Nephron progenitor cell (in vitro differentiated cells): ENCODE measurements at regions not wholly inside any gene's neighbourhood (a gene's known extent, or its start where the extent isn't known, plus 50 kb on each side); places are given as distances from the start of the nearest gene placed in this dataset.

Source experiments
- DNase-seq: peaks from one replicate; pipeline ENCODE4 v3.0.0; 2021
- H3K27ac Mint-ChIP-seq: 2 replicates; pipeline ENCODE4 v1.8.0; 2021; ENCODE audit warnings: mild to moderate bottlenecking, moderate library complexity, mixed read lengths
- H3K27me3 Mint-ChIP-seq: 2 replicates; pipeline ENCODE4 v1.8.0; 2021; ENCODE audit warnings: mild to moderate bottlenecking, low read depth, mixed read lengths; ENCODE audit not compliant: poor library complexity
- H3K36me3 Mint-ChIP-seq: 2 replicates; pipeline ENCODE4 v1.8.0; 2021; ENCODE audit warnings: low read depth, mixed read lengths
- H3K4me1 Mint-ChIP-seq: 2 replicates; pipeline ENCODE4 v1.8.0; 2021; ENCODE audit warnings: mixed read lengths
- H3K4me3 Mint-ChIP-seq: 2 replicates; pipeline ENCODE4 v1.8.0; 2021; ENCODE audit warnings: mild to moderate bottlenecking, moderate library complexity, mixed read lengths
- H3K9me3 Mint-ChIP-seq: 2 replicates; pipeline ENCODE4 v1.8.0; 2021; ENCODE audit warnings: mild to moderate bottlenecking, moderate library complexity, mixed read lengths
- TF ChIP-seq, protein P1 (sequence below): fragments of 200-600 bp; sonication (generic); IDR thresholded peaks from 2 replicates; pipeline ENCODE4 v1.5.0; 2021; ENCODE audit warnings: antibody characterized with exemption

GRCh38 chr1:232751393-232752140 lies 53.6 kb upstream of the MAP10 start:
- Mint-ChIP-seq H3K4me1 (peaks cover 16% of the 10 kb centered on the region), H3K27ac (no peak overlapping the region), H3K4me3 (no peak overlapping the region), H3K9me3 (peaks cover 26% of the 10 kb centered on the region), H3K27me3 (peaks cover 4% of the 10 kb centered on the region), H3K36me3 (peaks cover 8% of the 10 kb centered on the region)
- TF ChIP-seq, protein P1, sequence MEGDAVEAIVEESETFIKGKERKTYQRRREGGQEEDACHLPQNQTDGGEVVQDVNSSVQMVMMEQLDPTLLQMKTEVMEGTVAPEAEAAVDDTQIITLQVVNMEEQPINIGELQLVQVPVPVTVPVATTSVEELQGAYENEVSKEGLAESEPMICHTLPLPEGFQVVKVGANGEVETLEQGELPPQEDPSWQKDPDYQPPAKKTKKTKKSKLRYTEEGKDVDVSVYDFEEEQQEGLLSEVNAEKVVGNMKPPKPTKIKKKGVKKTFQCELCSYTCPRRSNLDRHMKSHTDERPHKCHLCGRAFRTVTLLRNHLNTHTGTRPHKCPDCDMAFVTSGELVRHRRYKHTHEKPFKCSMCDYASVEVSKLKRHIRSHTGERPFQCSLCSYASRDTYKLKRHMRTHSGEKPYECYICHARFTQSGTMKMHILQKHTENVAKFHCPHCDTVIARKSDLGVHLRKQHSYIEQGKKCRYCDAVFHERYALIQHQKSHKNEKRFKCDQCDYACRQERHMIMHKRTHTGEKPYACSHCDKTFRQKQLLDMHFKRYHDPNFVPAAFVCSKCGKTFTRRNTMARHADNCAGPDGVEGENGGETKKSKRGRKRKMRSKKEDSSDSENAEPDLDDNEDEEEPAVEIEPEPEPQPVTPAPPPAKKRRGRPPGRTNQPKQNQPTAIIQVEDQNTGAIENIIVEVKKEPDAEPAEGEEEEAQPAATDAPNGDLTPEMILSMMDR = no peak
- no peak for DNase-seq

GRCh38 chr1:232752365-232752764 lies 52.9 kb upstream of the MAP10 start:
- H3K36me3 Mint-ChIP-seq = peaks cover 8% of the 10 kb centered on the region
- TF ChIP-seq, protein P1 = no peak
- peaks cover 16% of the 10 kb centered on the region for H3K4me1 Mint-ChIP-seq
- DNase-seq = no peak
- peaks cover 4% of the 10 kb centered on the region for H3K27me3 Mint-ChIP-seq
- no peak overlapping the region for H3K4me3 Mint-ChIP-seq
- peaks cover 19% of the 10 kb centered on the region for H3K9me3 Mint-ChIP-seq
- H3K27ac Mint-ChIP-seq = no peak overlapping the region

- Mint-ChIP-seq H3K27ac (no peak overlapping the region), H3K9me3 (no peaks in the 10 kb centered on the region), H3K36me3 (no peaks in the 10 kb centered on the region), H3K27me3 (no peaks in the 10 kb centered on the region), H3K4me3 (no peak overlapping the region), H3K4me1 (peaks cover 8% of the 10 kb centered on the region)
- no peak for DNase-seq
- TF ChIP-seq, protein P1 = no peak
Observed at GRCh38 chr1:232754930-232755329, 50.3 kb upstream of the MAP10 start.
